HG02885 (cell line): ENCODE measurements at regions not wholly inside any gene's neighbourhood (a gene's known extent, or its start where the extent isn't known, plus 50 kb on each side); places are given as distances from the start of the nearest gene placed in this dataset.

Experiments used
- ATAC-seq: cut with Tn5 transposase; IDR thresholded peaks from one replicate; pipeline ENCODE4 v1.9.1; 2021; ENCODE audit warnings: mild to moderate bottlenecking; ENCODE audit not compliant: unreplicated experiment, poor library complexity

DNA sequence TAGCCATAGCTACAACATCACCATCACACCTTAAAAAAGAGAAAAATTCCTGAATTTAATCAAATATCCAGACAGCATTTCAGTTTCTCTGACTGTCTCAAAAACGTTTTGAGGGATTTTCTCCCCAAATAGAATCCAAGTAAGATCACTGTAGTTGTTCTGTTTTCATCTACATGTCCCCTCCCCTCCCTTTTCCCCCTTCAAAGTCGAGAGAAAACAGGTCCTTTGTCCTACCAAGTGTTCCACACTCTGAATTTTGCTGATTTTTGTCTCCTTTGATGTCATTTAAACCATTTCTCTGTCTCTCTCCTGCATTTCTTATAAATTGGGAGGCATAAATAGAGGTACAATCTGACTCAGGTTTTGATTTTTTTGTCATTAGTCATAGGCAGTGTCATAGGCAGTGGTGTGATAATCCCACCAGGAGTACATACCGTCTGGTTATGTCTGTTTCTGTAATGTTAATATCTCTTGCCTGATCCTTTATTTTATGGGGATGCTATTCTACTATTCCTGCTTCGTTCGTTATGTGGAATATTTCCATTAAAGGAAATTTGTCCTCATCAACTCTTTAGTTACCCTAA lies 348.6 kb downstream of the PTTG2 start:
- no peak for ATAC-seq

DNA sequence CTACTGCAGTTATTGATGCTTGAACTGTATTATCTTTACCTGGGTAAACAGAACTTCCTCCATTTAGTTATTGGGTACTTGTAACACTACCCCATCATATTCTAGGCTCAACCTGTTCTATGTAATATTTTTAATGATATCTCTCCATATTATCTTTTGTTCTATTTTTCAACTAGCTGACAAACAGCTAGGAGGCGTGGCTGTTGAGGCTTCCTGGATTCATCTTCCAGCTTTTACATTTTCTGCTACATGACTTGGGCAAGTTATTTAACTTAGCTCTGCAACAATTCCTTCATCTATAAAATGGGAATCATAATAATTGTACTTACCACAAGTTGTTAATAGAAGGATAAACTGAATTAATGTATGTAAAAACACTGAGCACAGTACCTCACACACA lies 349.3 kb downstream of the PTTG2 start:
- ATAC-seq = no peak

DNA sequence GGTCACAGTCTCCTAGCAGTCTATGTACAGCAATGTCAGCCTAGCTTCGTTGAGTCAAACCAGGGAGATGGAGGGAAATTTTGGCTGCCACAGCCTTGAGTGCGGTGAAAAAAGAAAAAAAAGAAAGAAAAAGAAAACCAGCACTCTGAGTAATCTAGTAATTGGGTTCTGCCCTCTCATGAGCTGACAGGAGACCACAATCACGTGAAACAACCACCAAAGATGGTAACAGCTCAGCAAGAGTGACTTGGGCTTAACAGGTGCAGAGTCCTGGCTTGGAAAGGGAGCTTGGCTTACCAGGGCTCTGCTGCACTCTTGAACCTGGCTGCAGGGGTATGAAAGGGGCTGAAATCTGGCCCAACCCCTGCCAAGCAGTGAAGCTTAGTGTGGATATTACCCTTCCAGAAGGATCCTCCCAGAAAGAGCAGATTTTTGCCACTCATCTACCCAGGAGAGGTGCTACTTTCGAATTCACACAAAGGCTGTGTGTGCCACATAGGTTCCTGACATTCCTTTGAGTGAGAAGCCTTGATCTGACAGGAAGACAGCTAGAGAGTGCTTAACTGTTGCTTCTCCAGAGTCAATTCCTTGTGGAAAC lies 350.3 kb downstream of the PTTG2 start:
- ATAC-seq = peak; percentile 90

DNA sequence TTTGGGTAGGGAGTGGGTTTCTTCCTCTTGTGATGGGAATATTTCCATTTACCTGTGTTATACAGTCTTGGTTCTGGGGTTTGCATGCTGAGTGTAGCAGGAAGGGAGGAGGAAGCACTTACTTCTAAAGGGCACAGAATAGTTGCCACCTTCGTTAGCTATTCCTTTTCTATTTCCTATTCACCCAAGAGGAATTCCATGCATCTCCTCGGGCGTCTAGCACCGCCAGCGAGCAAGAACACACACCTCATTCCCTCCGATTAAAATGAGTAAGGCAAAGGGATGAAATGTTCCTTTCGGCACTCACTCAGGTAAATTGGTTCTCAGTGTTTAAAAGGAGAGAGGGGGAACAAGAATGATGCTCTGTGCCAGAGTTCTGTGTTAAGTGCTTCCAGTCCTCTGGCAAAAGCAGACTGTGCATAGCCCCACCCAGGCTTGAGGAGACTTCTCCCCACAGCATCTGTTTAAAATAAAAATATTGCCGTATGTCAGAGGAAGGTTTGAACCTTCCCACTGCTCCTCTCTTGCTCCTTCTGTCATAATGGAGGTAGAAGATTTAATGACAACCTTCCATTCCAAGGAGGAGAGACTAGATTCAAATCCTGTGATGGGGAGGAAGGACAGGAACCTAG lies 351.4 kb downstream of the PTTG2 start:
- ATAC-seq = no peak

DNA sequence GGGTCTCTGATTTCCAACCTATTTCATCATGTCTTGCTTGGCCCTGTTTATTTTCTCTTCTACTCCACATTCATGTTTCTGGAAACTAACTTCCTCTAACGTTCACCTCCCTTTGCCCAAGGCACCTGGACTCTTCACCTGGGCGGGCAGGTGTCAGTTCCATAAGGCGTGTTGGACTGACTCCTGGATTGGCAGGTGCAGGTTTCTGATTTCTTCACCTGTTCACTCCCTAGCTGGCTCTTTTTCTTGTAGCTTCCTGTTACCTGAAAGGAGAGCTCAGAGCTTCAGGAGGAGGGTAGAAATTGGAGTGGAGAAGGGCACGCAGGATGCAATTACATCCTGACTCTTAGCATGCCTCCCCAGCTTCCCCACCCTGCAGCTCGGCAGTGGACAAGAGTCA lies 350.8 kb upstream of the KLF3 start:
- ATAC-seq = no peak

DNA sequence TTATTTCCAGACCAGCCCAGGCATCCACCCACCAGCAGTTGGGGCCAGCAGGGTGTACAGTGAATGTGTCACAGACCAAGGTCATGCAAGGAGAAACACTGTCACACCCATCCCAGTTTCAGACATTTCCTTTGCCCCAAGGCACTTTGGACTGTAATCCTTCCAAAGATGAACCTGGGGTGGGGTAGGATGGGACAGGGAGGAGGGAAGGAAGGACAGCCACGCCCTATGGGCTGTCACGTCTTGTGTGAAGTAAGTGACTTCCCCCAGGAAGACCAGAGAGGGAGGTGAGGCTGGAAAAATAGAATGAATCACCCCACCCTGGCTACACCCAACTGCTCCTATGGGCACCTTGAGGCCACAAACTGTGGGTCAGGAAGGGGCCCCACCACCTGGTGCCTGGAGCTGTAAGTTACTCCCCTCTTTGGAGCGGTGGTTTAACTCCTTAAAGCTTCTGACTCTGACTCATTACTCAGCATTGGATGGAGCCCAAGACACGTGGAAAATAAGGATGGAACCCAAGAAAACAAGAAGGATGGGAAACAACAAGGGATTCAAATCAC lies 349.9 kb upstream of the KLF3 start:
- ATAC-seq = no peak

DNA sequence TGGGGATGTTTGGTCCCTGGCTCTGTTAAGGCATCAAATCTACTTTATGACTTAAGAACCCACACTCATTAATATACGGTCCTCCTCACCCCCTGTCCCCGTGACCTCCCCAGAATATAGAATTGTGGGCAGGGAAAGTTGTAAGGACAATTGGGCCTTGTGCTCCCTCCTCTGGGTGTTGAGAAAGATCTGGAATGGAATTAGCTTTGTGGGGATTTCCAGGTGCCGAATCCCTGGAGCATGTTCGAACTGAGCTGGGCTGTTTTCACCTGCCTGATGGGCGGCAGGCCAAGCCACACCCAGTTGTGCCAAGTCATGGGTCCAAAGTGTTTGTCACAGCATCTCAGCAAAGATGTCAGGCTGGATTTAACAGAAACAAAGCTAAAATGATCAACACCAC lies 349.3 kb upstream of the KLF3 start:
- no peak for ATAC-seq

DNA sequence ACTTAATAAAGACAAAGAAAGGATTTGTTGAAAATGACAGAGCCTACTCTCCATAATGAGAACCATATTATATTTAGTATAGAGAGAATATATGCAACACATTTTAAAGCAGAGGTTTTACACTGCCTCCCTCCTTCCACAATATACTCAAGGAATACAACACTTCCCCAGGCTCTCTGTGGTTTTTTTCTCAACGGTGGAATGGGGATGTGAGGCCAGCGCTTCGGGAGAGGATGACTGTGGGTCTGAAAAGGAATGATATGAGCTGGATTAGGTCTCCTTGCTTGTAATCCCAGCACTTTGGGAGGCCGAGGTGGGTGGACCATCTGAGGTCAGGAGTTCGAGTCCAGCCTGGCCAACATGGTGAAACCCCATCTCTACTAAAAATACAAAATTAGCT lies 348.7 kb upstream of the KLF3 start:
- ATAC-seq = no peak

DNA sequence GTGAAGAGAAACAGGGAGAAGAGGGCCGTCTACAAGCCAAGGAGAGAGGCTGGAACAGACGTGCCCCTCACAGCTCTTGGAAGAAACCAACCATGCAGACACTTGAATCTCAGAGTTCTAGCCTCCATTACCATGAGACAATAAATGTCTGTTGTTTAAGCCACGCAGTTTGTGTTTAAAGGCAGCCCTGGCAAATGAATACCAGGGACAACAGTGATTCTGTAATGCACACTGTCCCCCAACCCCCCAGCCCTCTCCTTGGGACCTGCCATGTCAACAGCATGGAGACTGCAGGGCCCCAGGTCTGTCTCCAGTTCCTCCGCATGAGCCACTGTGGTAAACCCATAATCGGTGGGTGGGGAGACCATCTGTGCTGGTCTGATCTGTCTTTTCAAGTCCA lies 348.0 kb upstream of the KLF3 start:
- ATAC-seq = no peak

DNA sequence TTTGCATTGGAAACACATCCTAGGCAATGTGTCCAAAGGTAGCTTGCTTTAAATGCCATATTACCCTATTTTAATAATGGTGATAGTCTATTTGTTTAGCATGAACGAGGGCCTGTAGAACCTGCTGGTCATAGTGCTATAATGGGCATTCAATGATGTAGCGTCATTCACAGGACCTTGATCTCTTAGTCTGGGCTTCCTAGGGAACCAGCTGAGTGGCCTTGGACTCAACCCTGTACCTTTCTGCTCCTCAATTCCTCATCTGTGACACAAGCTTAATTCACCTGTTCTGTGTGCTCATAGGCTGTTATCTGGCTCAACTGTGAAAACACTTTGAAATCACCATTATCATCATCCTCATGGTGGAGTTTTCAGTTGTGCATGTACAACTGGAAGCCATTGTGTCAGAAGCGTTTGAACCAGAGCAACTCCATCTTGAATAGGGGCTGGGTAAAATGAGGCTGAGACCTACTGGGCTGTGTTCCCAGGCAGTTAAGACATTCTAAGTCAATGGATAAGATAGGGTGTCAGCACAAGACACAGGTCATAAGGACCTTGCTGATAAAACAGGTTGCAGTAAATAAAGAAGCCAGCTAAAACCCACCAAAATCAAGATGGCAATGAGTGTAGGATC lies 346.8 kb upstream of the KLF3 start:
- no peak for ATAC-seq

DNA sequence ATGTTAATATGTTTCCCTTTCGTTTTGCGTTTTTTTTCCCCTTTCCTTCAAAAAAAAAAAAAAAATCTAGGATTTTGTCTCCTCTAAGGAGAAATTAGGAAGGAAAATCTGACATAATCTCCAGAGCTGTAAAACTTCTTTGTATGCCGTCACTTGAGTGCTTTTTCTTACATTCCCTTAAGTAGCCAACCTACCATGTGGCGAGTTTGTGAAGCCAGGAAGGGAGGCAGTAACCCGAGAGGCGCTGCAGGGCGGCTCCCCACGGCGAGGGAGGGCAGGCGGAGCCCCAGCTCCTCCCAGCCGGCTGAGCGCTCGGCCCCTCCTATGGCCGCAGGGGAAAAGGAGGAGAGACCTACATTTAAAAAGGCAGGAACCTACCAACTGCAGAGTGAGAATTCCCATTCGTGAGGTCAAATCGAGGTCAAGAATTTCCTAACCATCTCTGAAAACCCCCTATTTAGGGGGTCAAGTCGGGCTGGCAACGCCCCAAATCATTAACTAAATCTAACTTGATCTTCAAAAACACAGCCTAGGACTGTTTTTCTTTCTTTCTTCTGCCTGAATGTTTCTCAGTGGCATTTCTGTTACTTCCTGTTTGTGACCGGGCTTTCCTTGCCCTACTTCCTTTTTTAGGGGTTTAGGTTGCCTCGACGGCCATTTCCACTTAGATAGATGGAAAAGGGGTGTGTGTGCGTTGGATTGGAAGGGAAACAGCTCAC lies 345.1 kb upstream of the KLF3 start:
- ATAC-seq = peak; percentile 88

DNA sequence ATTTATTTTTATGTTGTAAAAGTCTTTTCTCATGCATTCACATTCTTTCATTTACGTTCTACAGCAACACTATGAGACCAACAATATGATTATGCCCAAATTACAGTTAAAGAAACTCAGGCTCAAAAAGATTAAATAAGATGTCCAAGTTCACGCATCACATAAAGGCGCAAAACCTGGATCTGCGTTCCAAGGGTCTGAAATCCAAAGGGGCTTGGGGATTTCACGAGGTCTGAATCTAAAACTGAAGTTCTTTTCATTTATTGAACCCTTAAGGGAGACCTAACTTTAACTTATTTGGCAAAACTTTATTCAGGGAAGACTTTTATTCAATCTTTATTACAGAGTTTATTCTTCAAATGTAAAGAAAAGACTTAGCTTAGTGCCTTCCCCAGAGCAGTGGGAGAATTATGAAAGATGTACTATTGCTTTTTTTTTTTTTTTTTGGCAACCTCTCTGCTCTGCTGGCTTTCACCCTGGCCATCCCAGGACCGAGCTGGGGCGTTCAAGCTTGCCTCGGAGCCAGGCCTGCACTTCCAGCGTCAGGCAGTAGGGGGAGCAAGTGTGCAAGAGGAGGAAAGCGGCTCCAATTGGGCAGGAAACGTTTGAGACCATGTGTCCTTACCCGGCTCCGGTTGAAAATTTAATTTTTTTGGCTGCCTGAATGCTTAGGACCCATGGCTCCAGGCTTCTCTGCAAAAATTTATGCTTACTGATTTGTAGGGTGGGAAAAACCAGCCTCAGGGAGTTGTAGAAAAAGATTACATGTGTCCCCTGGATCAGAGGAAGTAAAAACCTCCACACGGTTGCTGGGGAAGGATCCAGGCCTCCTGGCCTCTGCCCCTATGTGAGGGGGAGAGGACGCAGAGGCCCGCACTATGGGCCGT lies 344.3 kb upstream of the KLF3 start:
- peak; percentile 51 for ATAC-seq

DNA sequence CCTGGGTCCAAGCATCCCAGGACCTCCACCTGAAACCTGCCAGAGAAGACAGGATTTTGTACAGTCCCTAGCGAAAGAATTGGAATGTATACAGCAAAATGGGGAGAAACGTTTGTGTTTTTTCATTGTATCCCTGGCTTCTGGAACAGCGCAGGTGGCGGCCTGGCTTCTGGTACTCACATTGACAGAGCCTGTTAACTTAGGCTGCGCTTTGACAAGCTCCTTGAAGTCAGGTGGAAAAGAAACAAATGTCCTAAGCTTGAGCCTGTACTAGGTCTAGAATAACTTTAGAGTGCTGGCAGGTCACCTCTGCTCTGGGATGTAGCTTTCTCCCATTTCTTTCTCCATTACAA lies 343.7 kb upstream of the KLF3 start:
- no peak for ATAC-seq

DNA sequence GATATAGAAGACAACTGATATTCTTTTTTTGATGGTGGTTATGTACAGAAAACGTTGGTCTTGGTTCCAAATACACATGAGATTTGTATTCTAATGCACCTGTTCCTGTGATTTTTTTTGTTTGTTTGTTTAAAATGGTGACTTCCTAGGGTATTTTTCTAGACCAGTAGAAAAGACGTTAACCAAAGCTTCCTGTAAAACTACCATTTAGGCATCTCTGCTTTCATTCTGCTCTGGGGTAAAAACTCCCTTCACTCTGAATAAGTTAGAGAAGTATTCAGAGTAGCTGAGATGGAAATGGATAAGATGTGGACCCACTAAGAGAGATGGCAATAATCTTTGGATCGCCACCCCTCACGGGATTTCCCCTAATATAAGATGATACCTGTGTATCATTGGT lies 343.2 kb upstream of the KLF3 start:
- ATAC-seq = no peak

DNA sequence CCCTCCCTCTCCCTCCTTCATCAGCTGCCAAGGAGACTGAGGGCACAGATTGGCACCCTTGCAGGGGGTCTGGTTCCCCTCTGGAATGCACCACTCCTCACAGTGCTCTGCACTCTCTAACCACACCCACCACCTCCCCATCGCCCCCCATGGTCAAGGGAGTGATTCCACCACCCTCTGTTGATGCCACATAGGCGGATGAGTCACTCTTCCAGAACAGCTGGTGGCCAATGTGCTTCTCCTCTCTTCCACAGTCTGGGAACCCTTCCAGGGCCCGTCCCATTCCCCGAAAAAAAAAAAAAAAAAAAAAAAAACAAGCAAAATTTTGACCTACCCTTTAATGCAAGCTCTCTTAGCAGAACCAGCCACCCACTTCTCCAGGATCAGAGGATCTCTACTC lies 341.3 kb upstream of the KLF3 start:
- no peak for ATAC-seq

DNA sequence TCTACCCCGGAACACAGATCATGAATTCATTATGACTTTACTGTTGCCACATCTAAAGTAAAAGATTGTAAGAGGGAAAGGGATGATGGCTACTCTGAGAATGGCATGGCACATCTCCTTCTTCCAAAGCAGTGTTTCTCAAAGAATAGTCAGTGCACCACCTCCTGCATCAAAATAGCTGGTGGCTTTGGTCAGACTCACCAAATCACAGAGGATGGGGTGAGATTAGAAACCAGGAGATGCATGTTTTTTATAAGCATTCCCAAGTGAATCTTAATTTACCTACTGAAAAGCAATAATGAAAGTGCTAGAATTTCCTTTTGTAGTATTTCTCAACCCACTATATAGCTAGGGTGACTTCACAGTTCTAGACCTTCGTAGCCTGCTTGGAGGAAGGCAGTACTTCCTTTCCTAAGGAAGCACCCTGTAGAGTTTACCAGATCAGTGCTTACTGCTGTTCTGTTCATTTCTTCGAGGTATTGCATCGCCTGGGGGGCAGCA lies 340.8 kb upstream of the KLF3 start:
- no peak for ATAC-seq

DNA sequence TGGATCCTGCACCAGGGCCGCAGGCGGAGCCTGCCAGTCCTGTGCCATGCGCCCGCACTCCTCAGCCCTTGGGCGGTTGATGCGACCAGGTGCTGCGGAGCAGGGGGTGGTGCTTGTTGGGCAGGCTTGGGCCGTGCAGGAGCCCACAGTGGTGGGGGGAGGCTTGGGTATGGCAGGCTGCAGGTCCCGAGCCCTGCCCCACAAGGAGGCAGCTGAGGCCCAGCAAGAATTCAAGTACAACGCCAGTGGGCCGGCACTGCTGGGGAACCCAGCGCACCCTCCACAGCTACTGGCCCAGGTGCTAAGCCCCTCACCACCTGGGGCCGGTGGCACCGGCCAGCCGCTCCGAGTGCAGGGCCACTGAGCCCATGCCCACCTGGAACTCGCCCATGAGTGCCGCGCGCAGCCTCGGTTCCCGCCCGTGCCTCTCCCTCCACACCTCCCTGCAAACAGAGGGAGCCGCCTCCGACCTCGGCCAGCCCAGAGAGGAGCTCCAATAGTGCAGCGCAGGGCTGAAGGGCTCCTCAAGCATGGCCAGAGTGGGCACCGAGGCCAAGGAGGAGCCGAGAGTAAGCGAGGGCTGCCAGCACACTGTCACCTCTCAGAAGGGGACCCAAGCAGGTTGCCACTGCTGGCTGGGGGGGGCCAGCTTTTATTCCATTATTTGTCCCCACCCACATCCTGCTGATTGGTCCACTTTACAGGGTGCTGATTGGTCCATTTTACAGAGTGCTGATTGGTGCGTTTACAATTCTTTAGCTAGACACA lies 339.0 kb upstream of the KLF3 start:
- ATAC-seq = no peak

DNA sequence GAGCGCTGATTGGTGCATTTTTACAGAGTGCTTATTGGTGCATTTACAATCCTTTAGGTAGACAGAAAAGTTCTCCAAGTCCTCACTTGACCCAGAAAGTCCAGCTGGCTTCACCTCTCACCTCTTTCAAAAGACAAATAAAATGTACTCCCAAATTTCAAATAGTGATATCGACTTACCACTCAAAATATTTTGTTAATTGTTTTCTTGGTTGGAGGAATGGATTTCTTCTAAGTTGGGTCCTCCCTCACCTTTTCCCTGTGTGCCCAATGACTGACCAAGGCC lies 338.4 kb upstream of the KLF3 start:
- ATAC-seq = no peak

DNA sequence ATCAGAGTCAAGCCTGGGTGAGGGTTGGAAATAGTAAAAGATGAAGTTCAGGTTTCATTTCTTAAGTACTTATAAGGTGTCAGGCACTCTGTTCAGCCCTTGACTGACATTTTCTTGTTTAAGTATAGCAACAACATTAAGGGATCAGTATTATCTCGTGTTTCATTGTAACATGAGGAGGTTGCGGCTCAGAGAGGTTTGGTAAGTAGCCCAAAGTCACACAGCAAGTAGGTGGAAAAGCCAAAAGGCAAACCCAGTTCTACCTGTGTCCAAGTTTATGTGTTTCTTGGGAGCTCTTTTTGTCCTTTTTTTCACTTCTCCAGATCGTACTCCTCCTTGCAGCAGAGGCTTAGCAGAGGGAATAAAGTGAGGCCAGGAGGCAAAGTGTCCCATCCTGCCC lies 337.5 kb upstream of the KLF3 start:
- no peak for ATAC-seq
